Lower leg skin (tissue), 4 donors: ENCODE measurements at regions not wholly inside any gene's neighbourhood (a gene's known extent, or its start where the extent isn't known, plus 50 kb on each side); places are given as distances from the start of the nearest gene placed in this dataset.
"Not testable (repeated sequence)": the region's sequence is repeated elsewhere in the genome, so short reads cannot be mapped to it uniquely, and the experiment has no call there.

Experiments
- DNase-seq, 2 donors: peaks; one replicate each; pipeline ENCODE4 v3.0.0-alpha.2; 2019; ENCODE audit warnings: low spot score in 2 of 2
- H3K4me3 ChIP-seq: fragments of 200-600 bp; sonication (generic); 2 replicates; pipeline ENCODE4 v1.5.1; 2017; ENCODE audit warnings: mild to moderate bottlenecking, low read depth; ENCODE audit not compliant: poor library complexity, severe bottlenecking
- CTCF ChIP-seq, 3 donors: fragments of 450-650 bp; IDR thresholded peaks; one replicate each; pipeline ENCODE4 v1.5.1; 2016; ENCODE audit warnings: antibody characterized with exemption in 3 of 3, mild to moderate bottlenecking in 3 of 3, moderate library complexity in 2 of 3
- POLR2A ChIP-seq, 2 donors: fragments of 450-650 bp; IDR thresholded peaks; one replicate each; pipeline ENCODE4 v1.6.1; 2016 to 2017; ENCODE audit warnings: antibody characterized with exemption in 2 of 2, mild to moderate bottlenecking in 1 of 2, moderate library complexity in 1 of 2
- WGBS, 2 donors: methylation state at CpG; one replicate each; pipeline ENCODE4 v1.1.5; 2018; 5-methylcytosine and 5-hydroxymethylcytosine counted together
- intact Hi-C: fragments of 100-400 bp; cut with DNase I; formaldehyde crosslinking; loops from one replicate; pipeline ENCODE4 v1.15.0; 2023; ENCODE audit warnings: low total_unique reads

GRCh38 chr2:88950010-88950409, 258.5 kb downstream of the RPIA start:
- 66 to 89% methylated on average over 2 of the region's 2 CpGs for WGBS, 2 donors
- no peak for TF ChIP-seq CTCF (IDR thresholded peaks at IDR 0.05)
- DNase-seq, result no peak
- intact Hi-C loops, result no loop called here
- no peak overlapping the region for H3K4me3 ChIP-seq

DNA sequence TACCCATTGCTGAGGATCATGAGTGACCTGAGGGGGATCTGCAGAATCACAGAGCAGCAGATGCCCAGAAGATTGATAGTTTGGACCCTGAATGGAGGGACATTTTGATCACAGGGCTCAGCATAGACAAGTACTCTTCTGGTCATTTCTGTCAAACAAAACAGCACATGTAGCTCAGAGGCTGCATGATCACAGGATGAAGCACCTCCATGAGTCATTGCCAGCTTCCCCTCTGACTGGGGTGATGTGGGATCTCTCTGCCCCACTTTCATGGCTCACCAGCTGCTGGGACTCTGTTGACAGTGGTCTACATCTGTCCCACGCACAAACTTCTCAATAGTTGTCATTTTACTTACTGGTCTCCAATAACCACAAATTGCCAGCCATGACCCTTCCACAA, 264.1 kb downstream of the RPIA start:
- TF ChIP-seq POLR2A (IDR thresholded peaks at IDR 0.05) (no peak), CTCF (IDR thresholded peaks at IDR 0.05) (no peak)
- 63 to 90% methylated on average over 1 of the region's 1 CpG for WGBS, 2 donors
- DNase-seq, result no peak
- intact Hi-C loops, result no loop called here
- no peak overlapping the region for H3K4me3 ChIP-seq

DNA sequence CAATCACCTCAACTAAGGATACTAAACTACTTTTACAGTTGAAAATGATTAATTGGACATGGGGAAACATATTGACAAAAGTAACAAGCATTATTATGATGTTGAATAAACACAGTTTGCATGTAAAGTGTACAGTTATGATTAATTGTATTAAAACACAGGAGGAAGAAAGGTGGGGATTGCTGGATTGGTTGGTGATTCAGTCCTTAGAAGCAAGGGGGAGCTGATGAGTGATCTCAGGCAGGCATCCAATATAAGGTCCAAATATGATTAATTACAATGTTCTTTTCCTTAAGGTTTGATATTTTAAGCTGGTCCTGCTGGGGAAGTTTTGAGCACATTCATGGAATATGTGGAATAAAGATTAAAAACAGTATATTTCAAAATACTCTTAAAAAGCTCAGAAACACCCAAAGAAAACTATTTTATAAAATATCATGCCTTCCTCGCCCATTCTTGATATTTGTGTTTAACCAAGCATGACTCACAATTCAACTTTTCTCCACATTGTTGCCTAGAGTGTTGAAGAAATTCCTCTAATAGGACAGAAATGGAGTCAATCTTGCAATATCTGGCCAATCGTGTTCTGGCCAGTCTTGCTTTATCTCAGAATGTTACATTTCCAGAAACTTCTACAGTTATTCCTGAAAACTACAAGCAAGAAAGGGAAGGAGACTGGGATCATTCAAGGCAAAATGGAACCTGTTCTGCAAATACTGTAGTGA, 268.2 kb downstream of the RPIA start:
- H3K4me3 ChIP-seq, result no peak overlapping the region
- DNase-seq, result no peak
- WGBS, 2 donors, result 77 to 78% methylated on average over 2 of the region's 2 CpGs
- TF ChIP-seq POLR2A (IDR thresholded peaks at IDR 0.05), result no peak
- TF ChIP-seq CTCF (IDR thresholded peaks at IDR 0.05), result no peak
- intact Hi-C loops, result no loop called here

DNA sequence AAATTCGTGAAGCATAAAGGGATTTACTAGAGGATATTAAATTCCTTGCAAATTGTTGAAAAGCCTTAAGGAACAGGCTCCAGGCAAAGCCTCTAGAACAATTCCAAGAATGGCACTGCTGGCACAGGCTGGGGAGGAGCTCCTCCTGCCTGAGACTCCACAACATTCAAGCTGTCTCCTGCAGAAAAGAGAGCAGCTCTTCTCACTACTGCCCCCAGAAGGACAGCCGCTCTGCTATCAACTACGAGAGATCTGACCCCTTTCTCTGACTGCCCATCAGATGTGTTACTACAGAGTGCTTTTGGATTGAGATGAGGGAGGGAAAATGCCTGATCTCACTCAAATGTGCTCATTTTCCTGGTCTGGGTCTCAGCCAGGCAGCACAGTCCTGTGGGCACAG, 269.9 kb downstream of the RPIA start:
- intact Hi-C loops, H3K4me3 ChIP-seq, DNase-seq: not testable (repeated sequence)
- 31 to 47% methylated on average over 3 of the region's 3 CpGs for WGBS, 2 donors

DNA sequence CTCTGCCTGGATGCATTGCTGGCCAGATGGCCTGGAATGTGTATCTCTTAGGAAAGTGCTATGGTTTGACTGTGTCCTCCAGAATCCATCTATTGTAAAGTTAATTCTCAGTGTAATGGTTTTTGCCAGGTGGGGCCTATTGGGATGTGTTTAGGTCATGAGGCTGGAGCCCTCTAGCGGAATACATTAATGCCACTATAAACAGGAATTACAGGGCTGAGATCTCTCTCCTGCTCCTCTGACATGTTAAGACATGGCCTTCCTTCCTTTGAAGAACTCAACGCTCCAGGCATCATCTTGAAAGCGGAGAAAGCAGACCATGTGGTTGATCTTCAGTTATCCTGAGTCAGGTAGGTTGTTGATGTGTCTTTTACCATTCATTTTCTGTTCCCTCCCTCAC, 276.4 kb downstream of the RPIA start:
- intact Hi-C loops, result no loop called here
- no peak for TF ChIP-seq CTCF (IDR thresholded peaks at IDR 0.05)
- TF ChIP-seq POLR2A (IDR thresholded peaks at IDR 0.05), result no peak
- no peak overlapping the region for H3K4me3 ChIP-seq
- 48 to 51% methylated on average over 3 of the region's 3 CpGs for WGBS, 2 donors
- no peak for DNase-seq

- intact Hi-C loops, DNase-seq, H3K4me3 ChIP-seq: not testable (repeated sequence)
- 48 to 53% methylated on average over 1 to 2 of the region's 2 CpGs for WGBS, 2 donors
Measured at GRCh38 chr2:88978011-88978410, 286.5 kb downstream of the RPIA start.

- DNase-seq, H3K4me3 ChIP-seq, intact Hi-C loops: not testable (repeated sequence)
- 56 to 67% methylated on average over 1 of the region's 1 CpG for WGBS, 2 donors
Measured at GRCh38 chr2:88978446-88978845, 287.0 kb downstream of the RPIA start.

DNA sequence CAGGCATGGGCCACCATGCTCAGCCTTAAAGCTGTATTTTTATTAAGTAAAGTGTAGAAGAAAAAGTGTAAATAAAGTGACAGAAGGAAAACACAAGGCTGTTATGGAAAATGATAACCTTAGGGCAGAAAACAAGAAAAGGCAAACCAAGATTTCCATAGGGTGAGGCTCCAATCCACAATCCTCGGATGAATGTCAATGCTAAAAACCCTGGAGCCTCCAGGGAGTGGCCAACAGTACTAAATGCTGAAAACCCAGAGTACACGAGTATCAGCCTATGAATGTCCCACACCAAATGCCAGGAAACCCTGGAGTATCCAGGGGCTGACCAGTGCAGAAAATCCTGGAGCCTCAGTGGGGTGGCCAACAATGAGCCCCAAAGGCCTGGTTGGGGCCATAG, 292.6 kb downstream of the RPIA start:
- DNase-seq, intact Hi-C loops, H3K4me3 ChIP-seq: not testable (repeated sequence)
- WGBS, 2 donors, result 43 to 53% methylated on average over 2 of the region's 2 CpGs

DNA sequence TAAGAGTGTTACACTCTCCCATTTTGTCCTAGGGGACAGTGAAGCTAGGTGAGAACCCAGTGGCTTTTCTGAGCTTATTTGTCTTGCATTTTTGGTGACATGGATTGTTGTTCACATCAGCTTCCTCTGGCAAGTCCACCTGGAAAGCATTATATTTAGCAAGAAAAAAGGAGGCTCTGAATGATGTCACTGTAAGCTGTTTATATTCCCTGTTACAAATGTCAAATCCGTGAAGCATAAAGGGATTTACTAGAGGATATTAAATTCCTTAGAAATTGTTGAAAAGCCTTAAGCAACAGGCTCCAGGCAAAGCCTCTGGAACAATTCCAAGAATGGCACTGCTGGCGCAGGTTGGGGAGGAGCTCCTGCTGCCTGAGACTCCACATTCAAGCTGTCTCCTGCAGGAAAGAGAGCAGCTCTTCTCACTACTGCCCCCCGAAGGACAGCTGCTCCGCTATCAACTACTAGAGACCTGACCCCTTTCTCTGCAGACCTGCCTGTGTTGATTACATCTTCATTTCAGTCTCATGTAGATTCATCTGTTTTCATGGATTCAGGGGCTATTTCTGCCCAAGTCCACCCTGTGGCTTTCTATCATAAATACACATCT, 295.4 kb downstream of the RPIA start:
- intact Hi-C loops, DNase-seq, H3K4me3 ChIP-seq: not testable (repeated sequence)
- 8 to 25% methylated on average over 3 to 4 of the region's 4 CpGs for WGBS, 2 donors

- DNase-seq, intact Hi-C loops, H3K4me3 ChIP-seq: not testable (repeated sequence)
Measured at GRCh38 chr2:88988617-88989016, 297.1 kb downstream of the RPIA start.

GRCh38 chr2:88992819-88993218, 301.3 kb downstream of the RPIA start:
- WGBS, 2 donors, result 73 to 83% methylated on average over 3 of the region's 3 CpGs
- DNase-seq, result peak in 1 of 2 donors; percentile 42

More at GRCh38 chr2:88992819-88993218, 301.3 kb downstream of the RPIA start:
- intact Hi-C loops, H3K4me3 ChIP-seq: not testable (repeated sequence)
